Body of pancreas (tissue), 4 donors: ENCODE measurements at regions not wholly inside any gene's neighbourhood (a gene's known extent, or its start where the extent isn't known, plus 50 kb on each side); places are given as distances from the start of the nearest gene placed in this dataset.

ENCODE experiments used
- CTCF ChIP-seq, 7 experiments: fragments of 450-650 bp in 4 of 7; fragments of 200-600 bp in 3 of 7; sonication (generic) in 3 of 7; IDR thresholded peaks; one replicate each; pipeline ENCODE4 v1.5.1; 2016 to 2019; ENCODE audit warnings: antibody characterized with exemption in 7 of 7
- POLR2A ChIP-seq, 3 donors: fragments of 450-650 bp; IDR thresholded peaks; one replicate each; pipeline ENCODE4 v1.6.1; 2016; ENCODE audit warnings: antibody characterized with exemption in 3 of 3, mild to moderate bottlenecking in 2 of 3

GRCh38 chr4:98711526-98711925 lies 53.1 kb upstream of the TSPAN5 start:
- TF ChIP-seq CTCF (IDR thresholded peaks at IDR 0.05) (no peak), POLR2A (IDR thresholded peaks at IDR 0.05) (no peak)
